B cell (primary cell): ENCODE measurements at regions not wholly inside any gene's neighbourhood (a gene's known extent, or its start where the extent isn't known, plus 50 kb on each side); places are given as distances from the start of the nearest gene placed in this dataset.

Experiments
- ATAC-seq: fragments of 200-7000 bp; cut with Tn5 transposase; one replicate; pipeline ENCODE4 v1.10.0; 2021; ENCODE audit warnings: low read depth, mild to moderate bottlenecking, moderate number of reproducible peaks, moderate library complexity
- CTCF ChIA-PET: fragments of 350-600 bp; sonication (Branson Sonifier 250); formaldehyde crosslinking; loops from one replicate; lab custom pipeline; 2021; ENCODE audit warnings: antibody characterized with exemption, inconsistent platforms; lab: Charles Lee
- POLR2A ChIA-PET: fragments of 350-600 bp; sonication (Branson Sonifier 250); formaldehyde crosslinking; loops from one replicate; lab custom pipeline; 2021; ENCODE audit warnings: antibody characterized with exemption; lab: Charles Lee
- DNase-seq: peaks from one replicate; pipeline ENCODE4 v3.0.0; 2013
- H2AFZ ChIP-seq: 2 replicates; pipeline ENCODE4 v1.6.1; 2012; ENCODE audit warnings: mild to moderate bottlenecking, low read depth, low read length; ENCODE audit not compliant: insufficient read depth, poor library complexity, severe bottlenecking
- H3K27ac ChIP-seq, 2 donors: 1 replicate in 1 of 2; 2 replicates in 1 of 2; pipeline ENCODE4 v1.5.1; 2012 to 2013; ENCODE audit warnings: low read length in 2 of 2, mild to moderate bottlenecking in 2 of 2, moderate library complexity in 1 of 2
- H3K27me3 ChIP-seq, 4 experiments: fragments of 200-600 bp in 1 of 4; sonication (generic) in 1 of 4; replicated peaks in 1 of 4; 1 replicate in 2 of 4; 2 replicates in 2 of 4; pipeline versions ENCODE4 v1.6.1 to v1.7.0; 2013 to 2016; ENCODE audit warnings: low read length in 3 of 4, mild to moderate bottlenecking in 2 of 4, mixed read lengths in 1 of 4, moderate library complexity in 1 of 4; ENCODE audit not compliant: insufficient read depth in 4 of 4, control insufficient read depth in 3 of 4; ENCODE audit errors: control extremely low read depth in 1 of 4
- H3K36me3 ChIP-seq, 2 experiments: replicated peaks in 1 of 2; 1 replicate in 1 of 2; 2 replicates in 1 of 2; pipeline versions ENCODE4 v1.6.1 to v1.7.1; 2013; ENCODE audit warnings: low read length in 1 of 2; ENCODE audit not compliant: insufficient read depth in 2 of 2, control insufficient read depth in 1 of 2; ENCODE audit errors: control extremely low read depth in 1 of 2, extremely low read depth in 1 of 2
- H3K4me1 ChIP-seq, 2 donors: fragments of 200-600 bp in 1 of 2; sonication (generic) in 1 of 2; 1 replicate in 1 of 2; 2 replicates in 1 of 2; pipeline versions ENCODE4 v1.5.1 to v1.6.1; 2013 to 2017; ENCODE audit warnings: low read length in 2 of 2; ENCODE audit not compliant: control insufficient read depth in 2 of 2, insufficient read depth in 2 of 2
- H3K4me2 ChIP-seq: replicated peaks from 2 replicates; pipeline ENCODE3; 2012; ENCODE audit warnings: mild to moderate bottlenecking, low read depth, low read length; ENCODE audit not compliant: poor library complexity, severe bottlenecking
- H3K4me3 ChIP-seq, 5 experiments: fragments of 200-600 bp in 1 of 5; sonication (generic) in 1 of 5; 1 replicate in 3 of 5; 2 replicates in 2 of 5; pipeline versions ENCODE4 v1.5.1 to v1.7.0; 2011 to 2016; ENCODE audit warnings: low read length in 4 of 5, mild to moderate bottlenecking in 4 of 5, low read depth in 2 of 5, control low read depth in 1 of 5, moderate library complexity in 1 of 5; ENCODE audit not compliant: insufficient read depth in 1 of 5; ENCODE audit errors: control extremely low read depth in 1 of 5, extremely low read depth in 1 of 5
- H3K79me2 ChIP-seq: fragments of 200-600 bp; sonication (generic); one replicate; pipeline ENCODE4 v1.6.0; 2016; ENCODE audit warnings: low read length; ENCODE audit not compliant: control insufficient read depth, insufficient read depth
- H3K9ac ChIP-seq: fragments of 200-600 bp; sonication (generic); 2 replicates; pipeline ENCODE4 v1.6.1; 2017; ENCODE audit warnings: mild to moderate bottlenecking, low read length, moderate library complexity
- H3K9me3 ChIP-seq, 3 donors: one replicate each; pipeline versions ENCODE4 v1.6.1 to v1.7.1; 2013; ENCODE audit warnings: low read length in 2 of 3; ENCODE audit not compliant: control insufficient read depth in 2 of 3, insufficient read depth in 1 of 3; ENCODE audit errors: control extremely low read depth in 1 of 3
- H4K20me1 ChIP-seq: 2 replicates; pipeline ENCODE4 v1.6.0; 2012; ENCODE audit warnings: mild to moderate bottlenecking, low read length; ENCODE audit not compliant: insufficient read depth, control insufficient read depth, poor library complexity, severe bottlenecking
- H3K27ac Mint-ChIP-seq: one replicate; pipeline ENCODE4 v1.8.0; 2021; ENCODE audit warnings: mixed read lengths
- H3K27me3 Mint-ChIP-seq: one replicate; pipeline ENCODE4 v1.8.0; 2021; ENCODE audit warnings: mixed read lengths
- H3K4me1 Mint-ChIP-seq: one replicate; pipeline ENCODE4 v1.8.0; 2021; ENCODE audit warnings: mixed read lengths
- H3K4me3 Mint-ChIP-seq: one replicate; pipeline ENCODE4 v1.8.0; 2021; ENCODE audit warnings: mixed read lengths
- H3K9me3 Mint-ChIP-seq: one replicate; pipeline ENCODE4 v1.8.0; 2022; ENCODE audit warnings: mixed read lengths; ENCODE audit not compliant: insufficient read depth
- CTCF ChIP-seq: fragments of 200-600 bp; IDR thresholded peaks from one replicate; pipeline ENCODE4 v1.8.0; 2022; ENCODE audit warnings: antibody characterized with exemption, mild to moderate bottlenecking
- EZH2 ChIP-seq: IDR thresholded peaks from 2 replicates; pipeline ENCODE4 v1.6.1; 2012; ENCODE audit warnings: borderline replicate concordance, low read depth, mild to moderate bottlenecking, moderate library complexity, low read length; ENCODE audit not compliant: insufficient read depth, poor library complexity, severe bottlenecking
- WGBS: methylation state at CpG from one replicate; pipeline ENCODE4 v1.1.5; 2013; ENCODE audit warnings: missing lambda C conversion rate; ENCODE audit not compliant: insufficient coverage; 5-methylcytosine and 5-hydroxymethylcytosine counted together
- intact Hi-C: fragments of 100-400 bp; cut with micrococcal nuclease; formaldehyde crosslinking; loops from one replicate; pipeline ENCODE4 v1.10.0; 2022

- ATAC-seq = no peak
- Histone ChIP-seq H3K27me3 (peaks cover 0 to 28% (median 3%) of the 10 kb centered on the region in 4 experiments), H3K27ac (no peak overlapping the region), H3K79me2 (no peaks in the 10 kb centered on the region), H4K20me1 (no peaks in the 10 kb centered on the region), H3K4me2 (no peak overlapping the region), H3K4me1 (peaks cover 10 to 12% of the 10 kb centered on the region in 2 donors), H3K4me3 (no peak overlapping the region), H3K9ac (no peak overlapping the region), H3K36me3 (no peaks in the 10 kb centered on the region), H2AFZ (no peak overlapping the region), H3K9me3 (no peaks in the 10 kb centered on the region)
- 77% methylated on average over 2 of the region's 3 CpGs for WGBS
- H3K27me3 Mint-ChIP-seq = peaks cover 27% of the 10 kb centered on the region
- ChIA-PET POLR2A (no interaction called here), CTCF (no interaction called here)
- H3K27ac Mint-ChIP-seq = no peak overlapping the region
- no peak for DNase-seq
- intact Hi-C loops = no loop called here
- no peaks in the 10 kb centered on the region for H3K9me3 Mint-ChIP-seq
- H3K4me1 Mint-ChIP-seq = peaks cover 19% of the 10 kb centered on the region
- no peak overlapping the region for H3K4me3 Mint-ChIP-seq
- TF ChIP-seq EZH2 (no peak), CTCF (no peak)
Measured at GRCh38 chr9:99370376-99370775, 148.3 kb downstream of the SEC61B start.

GRCh38 chr9:99371376-99371775, 149.3 kb downstream of the SEC61B start:
- Mint-ChIP-seq H3K9me3 (no peaks in the 10 kb centered on the region), H3K4me3 (no peak overlapping the region), H3K4me1 (peaks cover 19% of the 10 kb centered on the region), H3K27me3 (peaks cover 30% of the 10 kb centered on the region), H3K27ac (no peak overlapping the region)
- 84% methylated on average over 2 of the region's 2 CpGs for WGBS
- DNase-seq = no peak
- Histone ChIP-seq H3K4me2 (no peak overlapping the region), H3K79me2 (no peaks in the 10 kb centered on the region), H3K27ac (no peak overlapping the region), H4K20me1 (no peaks in the 10 kb centered on the region), H2AFZ (no peak overlapping the region), H3K4me3 (no peak overlapping the region), H3K27me3 (peaks cover 0 to 25% (median 3%) of the 10 kb centered on the region in 4 experiments), H3K36me3 (no peaks in the 10 kb centered on the region), H3K9ac (no peak overlapping the region), H3K4me1 (peaks cover 10 to 12% of the 10 kb centered on the region in 2 donors), H3K9me3 (no peaks in the 10 kb centered on the region)
- TF ChIP-seq EZH2 (no peak), CTCF (no peak)
- ATAC-seq = no peak
- ChIA-PET POLR2A (no interaction called here), CTCF (no interaction called here)
- intact Hi-C loops = no loop called here
